OCI-LY1 (cell line): ENCODE measurements at regions not wholly inside any gene's neighbourhood (a gene's known extent, or its start where the extent isn't known, plus 50 kb on each side); places are given as distances from the start of the nearest gene placed in this dataset.

Experiments used
- H2AFZ ChIP-seq: fragments of 200-600 bp; sonication (generic), shearing (Covaris generic); 2 replicates; pipeline ENCODE4 v1.6.0; 2014; ENCODE audit warnings: antibody characterized with exemption, mild to moderate bottlenecking, low read length
- H3F3A ChIP-seq: fragments of 200-600 bp; sonication (generic), shearing (Covaris generic); 2 replicates; pipeline ENCODE4 v1.6.0; 2014; ENCODE audit warnings: mild to moderate bottlenecking, antibody characterized with exemption, low read length, moderate library complexity; ENCODE audit not compliant: insufficient read depth
- H3K27ac ChIP-seq: fragments of 200-600 bp; sonication (generic); 2 replicates; pipeline ENCODE4 v1.5.1; 2014; ENCODE audit warnings: low read length, mixed run types, mild to moderate bottlenecking, low read depth; ENCODE audit not compliant: poor library complexity, severe bottlenecking
- H3K27me3 ChIP-seq: fragments of 200-600 bp; sonication (generic); 2 replicates; pipeline ENCODE4 v1.6.0; 2014; ENCODE audit warnings: antibody characterized with exemption, mild to moderate bottlenecking, low read length, moderate library complexity; ENCODE audit not compliant: insufficient read depth
- H3K36me3 ChIP-seq: fragments of 200-600 bp; sonication (generic); 2 replicates; pipeline ENCODE4 v1.6.1; 2014; ENCODE audit warnings: mild to moderate bottlenecking, antibody characterized with exemption, low read length, moderate library complexity, mixed read lengths; ENCODE audit not compliant: insufficient read depth
- H3K4me1 ChIP-seq: fragments of 200-600 bp; sonication (generic); 2 replicates; pipeline ENCODE4 v1.5.1; 2014; ENCODE audit warnings: mild to moderate bottlenecking, low read length, moderate library complexity; ENCODE audit not compliant: insufficient read depth, severe bottlenecking
- H3K4me2 ChIP-seq: fragments of 200-600 bp; sonication (generic), shearing (Covaris generic); 2 replicates; pipeline ENCODE4 v1.6.1; 2014; ENCODE audit warnings: low read length
- H3K4me3 ChIP-seq: fragments of 200-600 bp; sonication (generic); 2 replicates; pipeline ENCODE4 v1.5.1; 2014; ENCODE audit warnings: low read length, low read depth, mild to moderate bottlenecking, mixed read lengths; ENCODE audit not compliant: poor library complexity, severe bottlenecking
- H3K79me2 ChIP-seq: fragments of 200-600 bp; shearing (Covaris generic); 2 replicates; pipeline ENCODE4 v1.6.1; 2016; ENCODE audit warnings: mixed run types, low read length, mixed read lengths; ENCODE audit not compliant: insufficient read depth
- H3K9ac ChIP-seq: fragments of 200-600 bp; sonication (generic), shearing (Covaris generic); 2 replicates; pipeline ENCODE4 v1.6.1; 2014; ENCODE audit warnings: mild to moderate bottlenecking, low read length, mixed read lengths
- H3K9me2 ChIP-seq: fragments of 200-600 bp; sonication (generic), shearing (Covaris generic); 2 replicates; pipeline ENCODE4 v1.6.1; 2014; ENCODE audit warnings: low read depth, mild to moderate bottlenecking, low read length, mixed read lengths
- H3K9me3 ChIP-seq: fragments of 200-600 bp; shearing (Covaris generic); 2 replicates; pipeline ENCODE4 v1.6.1; 2014; ENCODE audit warnings: low read length, mixed read lengths
- H4K20me1 ChIP-seq: fragments of 200-600 bp; sonication (generic), shearing (Covaris generic); 2 replicates; pipeline ENCODE4 v1.6.0; 2016; ENCODE audit warnings: mild to moderate bottlenecking, low read length; ENCODE audit not compliant: insufficient read depth
- EZH2 ChIP-seq: fragments of 200-600 bp; sonication (generic), shearing (Covaris generic); IDR thresholded peaks from 2 replicates; pipeline ENCODE4 v1.8.0; 2017; ENCODE audit warnings: borderline replicate concordance, mixed run types, mild to moderate bottlenecking, antibody characterized with exemption, low read length, moderate library complexity, mixed read lengths
- TF ChIP-seq, protein P1 (sequence below): fragments of 200-600 bp; sonication (generic), shearing (Covaris generic); IDR thresholded peaks from 2 replicates; pipeline ENCODE4 v1.5.1; 2017; ENCODE audit warnings: mild to moderate bottlenecking, antibody characterized with exemption, low read length, moderate library complexity, mixed read lengths

DNA sequence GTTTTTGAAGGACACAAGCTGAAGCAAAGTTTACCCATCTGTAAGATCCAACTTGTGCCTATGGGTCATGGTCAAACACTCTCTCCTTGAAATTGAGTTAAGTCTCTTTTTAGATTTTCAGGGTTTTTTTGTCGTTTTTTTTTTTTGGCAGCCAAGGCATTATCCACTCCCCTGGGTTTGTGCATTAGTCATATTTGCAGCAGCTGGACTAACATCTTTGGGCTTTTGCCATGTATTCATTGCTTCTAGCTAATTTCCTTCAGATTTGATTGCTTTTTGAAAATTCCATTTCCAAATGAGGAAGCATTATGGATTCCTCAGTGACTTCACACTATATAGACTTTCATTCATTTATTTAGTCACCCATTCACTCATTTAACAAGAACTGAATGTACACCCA is 80.3 kb upstream of the SRRM4 start:
- no peak overlapping the region for H3K9ac ChIP-seq
- no peaks in the 10 kb centered on the region for H3K9me2 ChIP-seq
- no peak overlapping the region for H3K4me2 ChIP-seq
- no peaks in the 10 kb centered on the region for H3K79me2 ChIP-seq
- no peak overlapping the region for H3K4me3 ChIP-seq
- H3K27ac ChIP-seq: no peak overlapping the region
- H3F3A ChIP-seq: no peaks in the 10 kb centered on the region
- no peaks in the 10 kb centered on the region for H3K27me3 ChIP-seq
- TF ChIP-seq, protein P1, sequence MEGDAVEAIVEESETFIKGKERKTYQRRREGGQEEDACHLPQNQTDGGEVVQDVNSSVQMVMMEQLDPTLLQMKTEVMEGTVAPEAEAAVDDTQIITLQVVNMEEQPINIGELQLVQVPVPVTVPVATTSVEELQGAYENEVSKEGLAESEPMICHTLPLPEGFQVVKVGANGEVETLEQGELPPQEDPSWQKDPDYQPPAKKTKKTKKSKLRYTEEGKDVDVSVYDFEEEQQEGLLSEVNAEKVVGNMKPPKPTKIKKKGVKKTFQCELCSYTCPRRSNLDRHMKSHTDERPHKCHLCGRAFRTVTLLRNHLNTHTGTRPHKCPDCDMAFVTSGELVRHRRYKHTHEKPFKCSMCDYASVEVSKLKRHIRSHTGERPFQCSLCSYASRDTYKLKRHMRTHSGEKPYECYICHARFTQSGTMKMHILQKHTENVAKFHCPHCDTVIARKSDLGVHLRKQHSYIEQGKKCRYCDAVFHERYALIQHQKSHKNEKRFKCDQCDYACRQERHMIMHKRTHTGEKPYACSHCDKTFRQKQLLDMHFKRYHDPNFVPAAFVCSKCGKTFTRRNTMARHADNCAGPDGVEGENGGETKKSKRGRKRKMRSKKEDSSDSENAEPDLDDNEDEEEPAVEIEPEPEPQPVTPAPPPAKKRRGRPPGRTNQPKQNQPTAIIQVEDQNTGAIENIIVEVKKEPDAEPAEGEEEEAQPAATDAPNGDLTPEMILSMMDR: no peak
- no peak for TF ChIP-seq EZH2
- H3K36me3 ChIP-seq: no peaks in the 10 kb centered on the region
- no peaks in the 10 kb centered on the region for H3K9me3 ChIP-seq
- no peaks in the 10 kb centered on the region for H4K20me1 ChIP-seq
- no peak overlapping the region for H2AFZ ChIP-seq
- H3K4me1 ChIP-seq: no peaks in the 10 kb centered on the region

DNA sequence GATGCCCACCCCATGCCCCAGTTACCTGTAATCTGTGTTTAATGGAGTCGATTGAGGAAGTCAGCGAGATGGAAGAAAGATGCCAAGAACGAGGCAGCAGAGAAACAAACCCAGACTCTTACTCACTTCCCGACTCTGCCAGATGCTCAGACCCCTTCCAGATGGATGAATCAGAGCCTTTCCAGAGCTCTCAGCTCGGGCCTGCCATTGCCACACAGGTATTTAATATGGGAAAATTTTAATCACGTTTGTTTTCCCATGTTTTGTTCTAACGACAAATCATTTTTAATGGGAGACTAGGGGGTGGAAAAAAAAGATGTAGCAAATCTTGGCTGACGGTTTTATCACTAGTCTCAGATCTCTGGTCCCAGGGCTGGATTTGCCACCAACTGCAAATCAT is 72.5 kb upstream of the SRRM4 start:
- no peaks in the 10 kb centered on the region for H3K9me3 ChIP-seq
- H3K9me2 ChIP-seq: no peaks in the 10 kb centered on the region
- H3K4me2 ChIP-seq: no peak overlapping the region
- no peak for TF ChIP-seq EZH2
- TF ChIP-seq, protein P1: no peak
- H3F3A ChIP-seq: no peaks in the 10 kb centered on the region
- H4K20me1 ChIP-seq: no peaks in the 10 kb centered on the region
- H2AFZ ChIP-seq: no peak overlapping the region
- no peak overlapping the region for H3K4me3 ChIP-seq
- no peak overlapping the region for H3K27ac ChIP-seq
- no peaks in the 10 kb centered on the region for H3K36me3 ChIP-seq
- no peaks in the 10 kb centered on the region for H3K4me1 ChIP-seq
- no peaks in the 10 kb centered on the region for H3K27me3 ChIP-seq
- no peak overlapping the region for H3K9ac ChIP-seq
- H3K79me2 ChIP-seq: no peaks in the 10 kb centered on the region

DNA sequence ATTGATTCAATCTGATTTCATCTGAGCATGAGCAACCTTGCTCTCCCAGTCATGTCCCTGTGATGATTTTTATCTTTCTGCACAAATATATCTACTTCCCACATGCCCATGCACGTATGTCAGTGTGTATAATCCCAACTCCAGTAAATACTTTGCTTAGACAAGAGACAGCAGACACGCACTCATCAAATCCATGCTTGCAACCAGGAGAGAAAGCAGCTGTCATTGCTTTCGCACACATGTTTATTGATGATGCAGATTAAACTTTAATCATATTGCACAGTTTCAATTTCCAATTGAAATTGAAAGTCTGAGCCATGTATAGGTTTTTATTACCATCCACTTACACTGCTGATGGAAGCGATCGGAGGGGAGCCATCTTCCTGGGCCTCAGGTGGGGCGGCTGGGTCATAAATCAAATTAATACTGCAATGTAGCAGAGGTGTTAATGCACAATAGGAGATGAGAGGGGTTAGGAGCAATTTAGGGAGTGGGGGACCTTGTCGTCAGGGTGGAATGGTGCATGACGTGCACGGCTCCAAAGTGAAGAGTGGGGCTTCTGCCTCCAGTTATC is 68.6 kb upstream of the SRRM4 start:
- Histone ChIP-seq H3K36me3 (no peaks in the 10 kb centered on the region), H3K9me2 (no peaks in the 10 kb centered on the region), H3K4me1 (no peaks in the 10 kb centered on the region), H3K27ac (no peak overlapping the region), H4K20me1 (no peaks in the 10 kb centered on the region), H3K27me3 (no peaks in the 10 kb centered on the region), H3K9me3 (no peaks in the 10 kb centered on the region), H3F3A (no peaks in the 10 kb centered on the region), H3K4me2 (no peak overlapping the region), H2AFZ (no peak overlapping the region), H3K4me3 (no peak overlapping the region), H3K79me2 (no peaks in the 10 kb centered on the region), H3K9ac (no peak overlapping the region)
- TF ChIP-seq EZH2: no peak
- TF ChIP-seq, protein P1: no peak
